Suprapubic skin (tissue), 4 donors: ENCODE measurements at regions not wholly inside any gene's neighbourhood (a gene's known extent, or its start where the extent isn't known, plus 50 kb on each side); places are given as distances from the start of the nearest gene placed in this dataset.

Source experiments
- DNase-seq, 2 donors: peaks; one replicate each; pipeline ENCODE4 v3.0.0-alpha.2; 2019; ENCODE audit warnings: low spot score in 2 of 2
- H3K27ac ChIP-seq: fragments of 200-600 bp; sonication (generic); one replicate; pipeline ENCODE4 v1.5.1; 2019
- H3K27me3 ChIP-seq: fragments of 200-600 bp; sonication (generic); one replicate; pipeline ENCODE4 v1.5.1; 2019
- H3K36me3 ChIP-seq: fragments of 200-600 bp; sonication (generic); one replicate; pipeline ENCODE4 v1.5.1; 2019
- H3K4me1 ChIP-seq: fragments of 200-600 bp; sonication (generic); one replicate; pipeline ENCODE4 v1.5.1; 2019
- H3K4me3 ChIP-seq: fragments of 200-600 bp; sonication (generic); one replicate; pipeline ENCODE4 v1.5.1; 2019; ENCODE audit warnings: mild to moderate bottlenecking
- H3K9me3 ChIP-seq: fragments of 200-600 bp; sonication (generic); one replicate; pipeline ENCODE4 v1.5.1; 2019
- CTCF ChIP-seq, 2 donors: fragments of 200-600 bp in 1 of 2; fragments of 450-650 bp in 1 of 2; sonication (generic) in 1 of 2; IDR thresholded peaks; one replicate each; pipeline ENCODE4 v1.5.1; 2016 to 2019; ENCODE audit warnings: antibody characterized with exemption in 2 of 2, mild to moderate bottlenecking in 1 of 2, moderate library complexity in 1 of 2
- EP300 ChIP-seq: sonication (generic); formaldehyde crosslinking; IDR thresholded peaks from one replicate; pipeline ENCODE4 v1.6.1; 2017; ENCODE audit warnings: antibody characterized with exemption
- POLR2A ChIP-seq, 2 donors: fragments of 450-650 bp; IDR thresholded peaks; one replicate each; pipeline ENCODE4 v1.6.1; 2017; ENCODE audit warnings: antibody characterized with exemption in 2 of 2, mild to moderate bottlenecking in 2 of 2, moderate library complexity in 2 of 2
- POLR2AphosphoS5 ChIP-seq, 3 donors: sonication (generic); formaldehyde crosslinking; IDR thresholded peaks; one replicate each; pipeline ENCODE4 v1.6.1; 2017; ENCODE audit warnings: antibody characterized with exemption in 3 of 3
- WGBS: methylation state at CpG from one replicate; pipeline ENCODE4 v1.1.5; 2018; 5-methylcytosine and 5-hydroxymethylcytosine counted together

- 86% methylated on average over 6 of the region's 6 CpGs for WGBS
- Histone ChIP-seq H3K4me3 (no peak overlapping the region), H3K27ac (no peak overlapping the region), H3K9me3 (no peaks in the 10 kb centered on the region), H3K4me1 (no peaks in the 10 kb centered on the region), H3K27me3 (no peaks in the 10 kb centered on the region), H3K36me3 (no peaks in the 10 kb centered on the region)
- TF ChIP-seq POLR2AphosphoS5 (IDR thresholded peaks at IDR 0.05) = no peak
- no peak for TF ChIP-seq CTCF (IDR thresholded peaks at IDR 0.05)
- TF ChIP-seq EP300 = no peak
- no peak for TF ChIP-seq POLR2A (IDR thresholded peaks at IDR 0.05)
- DNase-seq = no peak
These were observed 225.5 kb upstream of the GNAI1 start for GRCh38 chr7:79909176-79909575.

DNA sequence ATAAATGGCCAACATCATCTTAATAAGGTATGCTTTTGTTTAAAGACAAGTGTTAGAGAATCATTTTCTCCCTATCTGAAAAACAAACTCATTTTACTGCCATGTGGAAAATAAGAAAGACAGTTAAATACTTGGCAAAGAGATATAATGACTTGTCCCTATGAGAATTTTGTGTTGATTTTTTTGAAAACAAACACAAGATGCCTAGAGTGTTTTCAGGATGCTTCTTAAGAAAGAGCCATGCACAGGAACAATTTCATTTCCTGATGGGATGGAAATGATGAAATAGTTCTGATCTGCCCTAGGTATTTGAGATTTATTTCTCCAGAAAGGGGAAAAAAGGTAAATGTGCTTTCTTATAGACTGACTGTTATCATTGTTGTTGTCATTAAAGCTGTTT lies 237.5 kb upstream of the GNAI1 start:
- Histone ChIP-seq H3K4me3 (no peak overlapping the region), H3K27me3 (no peaks in the 10 kb centered on the region), H3K9me3 (no peaks in the 10 kb centered on the region), H3K36me3 (no peaks in the 10 kb centered on the region), H3K27ac (no peak overlapping the region), H3K4me1 (no peaks in the 10 kb centered on the region)
- no peak for TF ChIP-seq CTCF (IDR thresholded peaks at IDR 0.05)
- TF ChIP-seq POLR2AphosphoS5 (IDR thresholded peaks at IDR 0.05) = no peak
- TF ChIP-seq EP300 = no peak
- TF ChIP-seq POLR2A (IDR thresholded peaks at IDR 0.05) = no peak
- no peak for DNase-seq

GRCh38 chr7:79893991-79894390 lies 240.6 kb upstream of the GNAI1 start:
- Histone ChIP-seq H3K9me3 (no peaks in the 10 kb centered on the region), H3K4me1 (no peaks in the 10 kb centered on the region), H3K4me3 (no peak overlapping the region), H3K27me3 (no peaks in the 10 kb centered on the region), H3K27ac (no peak overlapping the region), H3K36me3 (no peaks in the 10 kb centered on the region)
- 64% methylated on average over 1 of the region's 1 CpG for WGBS
- TF ChIP-seq CTCF (IDR thresholded peaks at IDR 0.05) (no peak), EP300 (no peak), POLR2AphosphoS5 (IDR thresholded peaks at IDR 0.05) (no peak), POLR2A (IDR thresholded peaks at IDR 0.05) (no peak)
- no peak for DNase-seq

DNA sequence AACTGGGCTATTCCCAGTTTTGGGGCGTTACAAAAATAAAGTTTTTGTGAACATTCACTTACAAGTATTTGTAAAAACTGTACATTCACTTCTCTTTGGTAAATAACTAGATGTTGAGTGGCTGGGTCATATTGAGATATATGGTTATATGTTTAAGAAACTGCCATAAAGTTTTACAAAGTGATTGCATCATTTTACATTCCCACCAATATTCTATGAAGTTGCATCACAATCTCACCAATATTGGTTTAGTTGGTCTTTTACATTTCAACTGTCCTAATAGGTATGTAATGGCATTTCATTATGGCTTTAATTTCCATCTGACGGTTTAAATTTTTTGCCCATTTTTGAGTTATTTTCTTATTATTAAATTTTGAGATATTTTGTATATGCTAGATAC lies 251.7 kb upstream of the GNAI1 start:
- Histone ChIP-seq H3K36me3 (no peaks in the 10 kb centered on the region), H3K27me3 (no peaks in the 10 kb centered on the region), H3K4me3 (no peak overlapping the region), H3K4me1 (no peaks in the 10 kb centered on the region), H3K9me3 (no peaks in the 10 kb centered on the region), H3K27ac (no peak overlapping the region)
- TF ChIP-seq POLR2AphosphoS5 (IDR thresholded peaks at IDR 0.05) = no peak
- TF ChIP-seq CTCF (IDR thresholded peaks at IDR 0.05) = no peak
- no peak for TF ChIP-seq EP300
- TF ChIP-seq POLR2A (IDR thresholded peaks at IDR 0.05) = no peak
- no peak for DNase-seq
- WGBS = 43% methylated on average over 2 of the region's 2 CpGs

DNA sequence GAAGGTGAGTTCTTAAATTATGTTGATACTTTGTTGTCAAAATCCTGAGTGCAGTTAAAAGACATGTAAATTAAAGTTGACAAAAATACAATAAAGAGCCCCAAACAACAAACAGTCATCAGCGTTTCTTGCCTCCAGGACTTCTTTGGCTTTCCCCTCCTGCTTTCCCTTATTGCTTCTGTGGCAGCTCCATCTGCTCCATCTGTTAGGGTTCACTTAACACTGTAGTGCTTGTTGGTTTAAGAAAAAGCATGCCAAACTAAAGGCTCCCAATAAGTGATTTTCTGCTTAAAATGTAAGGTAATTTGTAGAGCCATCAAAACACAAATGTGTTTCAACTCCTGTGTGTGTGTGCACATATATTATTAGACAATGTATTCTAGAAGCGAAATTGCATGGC lies 254.3 kb upstream of the GNAI1 start:
- Histone ChIP-seq H3K27me3 (no peaks in the 10 kb centered on the region), H3K4me3 (no peak overlapping the region), H3K4me1 (no peaks in the 10 kb centered on the region), H3K27ac (no peak overlapping the region), H3K9me3 (no peaks in the 10 kb centered on the region), H3K36me3 (no peaks in the 10 kb centered on the region)
- WGBS = 50% methylated on average over 2 of the region's 2 CpGs
- TF ChIP-seq POLR2A (IDR thresholded peaks at IDR 0.05) (no peak), EP300 (no peak), CTCF (IDR thresholded peaks at IDR 0.05) (no peak), POLR2AphosphoS5 (IDR thresholded peaks at IDR 0.05) (no peak)
- no peak for DNase-seq
